22Rv1 (cell line): ENCODE measurements at regions not wholly inside any gene's neighbourhood (a gene's known extent, or its start where the extent isn't known, plus 50 kb on each side); places are given as distances from the start of the nearest gene placed in this dataset.

Source experiments
- H3K27ac ChIP-seq: fragments of 450-650 bp; 2 replicates; pipeline ENCODE4 v1.5.1; 2017
- ZFX ChIP-seq: fragments of 450-650 bp; IDR thresholded peaks from 2 replicates; pipeline ENCODE4 v1.6.1; 2017; ENCODE audit warnings: antibody characterized with exemption, borderline replicate concordance
- TF ChIP-seq, protein P1 (sequence below): fragments of 450-650 bp; IDR thresholded peaks from 2 replicates; pipeline ENCODE4 v1.5.1; 2017; ENCODE audit warnings: mild to moderate bottlenecking

DNA sequence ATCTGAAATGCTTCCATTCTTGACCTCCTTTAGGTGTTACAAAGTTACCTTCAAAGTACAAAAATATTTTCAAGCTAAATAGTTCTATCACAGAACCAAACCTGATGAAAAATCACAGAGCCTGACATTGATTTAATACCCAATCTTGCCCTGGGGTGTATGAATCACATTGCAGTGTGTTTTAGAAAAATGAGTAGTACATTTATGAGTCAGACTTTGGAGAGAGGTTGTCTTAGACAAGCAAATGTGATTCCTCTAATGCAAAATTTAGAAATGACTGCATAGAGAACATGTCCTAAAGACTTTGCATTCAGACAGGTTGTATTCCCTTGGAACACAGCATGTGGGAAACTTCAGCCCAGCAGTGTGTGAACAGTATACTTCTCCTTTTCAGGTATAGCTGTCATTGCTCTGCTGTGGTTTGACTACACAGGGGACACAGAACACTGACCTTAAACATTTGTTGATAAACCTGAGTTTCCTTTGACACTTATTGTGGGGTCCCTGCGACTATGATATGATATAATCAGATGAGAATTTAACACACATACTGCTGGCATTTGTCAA, 972.1 kb downstream of the JRKL start:
- no peak for TF ChIP-seq ZFX
- TF ChIP-seq, protein P1, sequence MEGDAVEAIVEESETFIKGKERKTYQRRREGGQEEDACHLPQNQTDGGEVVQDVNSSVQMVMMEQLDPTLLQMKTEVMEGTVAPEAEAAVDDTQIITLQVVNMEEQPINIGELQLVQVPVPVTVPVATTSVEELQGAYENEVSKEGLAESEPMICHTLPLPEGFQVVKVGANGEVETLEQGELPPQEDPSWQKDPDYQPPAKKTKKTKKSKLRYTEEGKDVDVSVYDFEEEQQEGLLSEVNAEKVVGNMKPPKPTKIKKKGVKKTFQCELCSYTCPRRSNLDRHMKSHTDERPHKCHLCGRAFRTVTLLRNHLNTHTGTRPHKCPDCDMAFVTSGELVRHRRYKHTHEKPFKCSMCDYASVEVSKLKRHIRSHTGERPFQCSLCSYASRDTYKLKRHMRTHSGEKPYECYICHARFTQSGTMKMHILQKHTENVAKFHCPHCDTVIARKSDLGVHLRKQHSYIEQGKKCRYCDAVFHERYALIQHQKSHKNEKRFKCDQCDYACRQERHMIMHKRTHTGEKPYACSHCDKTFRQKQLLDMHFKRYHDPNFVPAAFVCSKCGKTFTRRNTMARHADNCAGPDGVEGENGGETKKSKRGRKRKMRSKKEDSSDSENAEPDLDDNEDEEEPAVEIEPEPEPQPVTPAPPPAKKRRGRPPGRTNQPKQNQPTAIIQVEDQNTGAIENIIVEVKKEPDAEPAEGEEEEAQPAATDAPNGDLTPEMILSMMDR, result no peak

DNA sequence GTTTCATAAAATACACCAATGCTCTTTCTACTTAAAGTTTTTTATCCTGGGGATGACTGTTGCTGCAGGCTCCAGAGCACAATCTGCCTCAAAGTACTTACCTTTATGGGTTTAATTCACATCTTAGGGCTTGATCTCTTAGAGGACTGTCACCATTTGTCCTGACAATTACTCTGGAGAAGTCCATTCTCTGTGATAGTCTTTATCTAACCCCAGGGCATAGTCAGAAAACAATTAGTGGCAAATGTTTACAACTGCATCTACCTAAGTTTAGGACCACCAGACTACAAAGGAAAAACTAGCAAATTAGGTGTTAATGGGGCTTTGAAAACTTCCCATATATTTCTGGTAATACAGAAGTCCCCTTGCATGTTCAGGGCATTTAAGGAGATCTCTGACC, 973.5 kb downstream of the JRKL start:
- H3K27ac ChIP-seq, result no peak overlapping the region
- TF ChIP-seq, protein P1, result no peak
- TF ChIP-seq ZFX, result no peak

More for the DNA sequence above, 972.1 kb downstream of the JRKL start:
- H3K27ac ChIP-seq, result no peak overlapping the region

DNA sequence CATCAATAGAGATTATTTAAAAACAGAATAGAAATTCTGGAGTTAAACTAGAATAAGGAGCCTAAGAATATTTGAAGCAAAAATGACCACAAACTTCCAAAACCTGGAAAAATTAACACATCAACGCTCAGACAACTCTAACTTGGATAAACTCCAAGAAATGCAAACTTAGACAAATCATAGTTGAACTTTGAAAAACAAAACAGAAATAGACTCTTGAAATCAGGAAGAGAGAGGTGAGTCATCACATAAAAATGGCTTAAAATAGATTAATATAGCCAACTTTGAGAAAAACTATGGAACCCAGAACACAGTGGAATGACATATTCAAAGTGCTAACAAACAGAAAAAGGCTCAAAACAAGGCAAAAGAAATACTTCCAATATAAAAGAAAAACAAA, 974.2 kb downstream of the JRKL start:
- TF ChIP-seq ZFX, result no peak
- TF ChIP-seq, protein P1, result no peak
- no peak overlapping the region for H3K27ac ChIP-seq

DNA sequence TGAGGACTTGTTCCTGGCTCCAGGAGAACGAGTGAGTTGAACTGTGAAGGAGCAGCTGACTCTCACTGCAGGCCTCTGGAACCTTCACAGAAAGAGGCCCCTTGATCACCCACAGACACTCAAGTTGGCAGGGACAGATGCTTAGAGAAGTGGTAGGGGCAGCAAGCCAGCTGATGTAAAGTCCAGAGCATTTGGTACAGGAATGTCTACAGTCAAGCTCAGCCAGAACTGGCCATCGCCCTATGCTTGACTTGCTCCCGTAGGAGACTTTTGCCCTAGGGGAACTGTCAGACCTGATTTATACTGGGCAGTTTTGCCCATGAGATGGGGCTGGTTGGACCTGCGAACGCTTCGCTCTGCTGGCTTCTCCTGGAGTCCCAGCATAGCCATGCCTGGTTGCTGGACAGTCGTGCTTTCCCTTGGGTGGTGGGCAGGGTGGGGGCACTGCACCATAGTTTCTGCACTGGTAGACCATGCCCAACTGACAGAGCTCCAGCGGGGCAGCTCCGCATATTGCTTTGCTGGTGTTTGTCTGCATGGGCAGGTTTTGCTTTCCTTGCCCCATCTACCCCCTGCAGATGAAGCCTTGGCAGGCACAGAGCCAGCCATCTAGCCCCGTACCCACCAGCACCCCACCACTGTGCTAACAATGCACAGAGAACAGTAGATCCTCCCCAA, 977.7 kb downstream of the JRKL start:
- TF ChIP-seq ZFX, result no peak
- TF ChIP-seq, protein P1, result no peak

DNA sequence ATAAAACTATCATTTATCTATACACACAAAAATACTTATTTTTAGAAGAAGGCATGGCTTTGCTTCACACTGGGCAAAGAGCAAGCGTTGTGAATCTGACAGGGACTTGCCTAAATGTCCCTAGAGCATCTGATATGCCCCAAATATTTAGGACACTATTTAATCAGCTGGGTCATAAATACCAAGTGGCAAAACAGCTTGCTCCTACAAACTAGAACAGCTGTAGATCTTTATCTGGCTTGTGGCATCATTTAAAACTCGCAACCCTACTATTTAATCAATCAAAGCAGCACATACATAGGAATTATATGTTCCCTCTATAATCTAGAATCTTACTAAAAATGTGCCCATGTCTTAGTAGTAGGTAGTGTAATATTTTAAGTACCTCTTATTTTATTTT, 999.5 kb downstream of the JRKL start:
- H3K27ac ChIP-seq, result no peak overlapping the region
- TF ChIP-seq ZFX, result no peak
- TF ChIP-seq, protein P1, result no peak

More for the DNA sequence above, 977.7 kb downstream of the JRKL start:
- no peak overlapping the region for H3K27ac ChIP-seq

DNA sequence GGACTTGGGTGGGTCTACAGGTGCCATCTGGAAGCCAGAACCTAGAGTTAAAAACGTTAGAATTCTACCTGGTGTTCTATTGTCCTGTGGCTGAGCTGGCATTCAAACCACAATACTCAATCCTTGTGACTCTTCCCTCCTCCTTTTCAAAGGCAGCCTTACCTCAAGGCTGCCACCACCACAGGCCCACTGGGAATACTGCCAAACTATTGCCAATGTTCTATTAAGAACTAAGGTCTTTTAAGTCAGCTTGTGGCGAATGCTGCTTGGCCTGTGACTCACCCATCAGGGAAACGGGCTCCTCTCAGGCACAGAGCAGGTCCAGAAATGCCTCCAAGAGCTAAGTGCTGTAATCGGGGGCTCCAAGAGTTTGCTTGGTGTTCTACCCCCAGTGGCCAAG, 1008.4 kb downstream of the JRKL start:
- TF ChIP-seq, protein P1, result no peak
- no peak for TF ChIP-seq ZFX
- H3K27ac ChIP-seq, result no peak overlapping the region

DNA sequence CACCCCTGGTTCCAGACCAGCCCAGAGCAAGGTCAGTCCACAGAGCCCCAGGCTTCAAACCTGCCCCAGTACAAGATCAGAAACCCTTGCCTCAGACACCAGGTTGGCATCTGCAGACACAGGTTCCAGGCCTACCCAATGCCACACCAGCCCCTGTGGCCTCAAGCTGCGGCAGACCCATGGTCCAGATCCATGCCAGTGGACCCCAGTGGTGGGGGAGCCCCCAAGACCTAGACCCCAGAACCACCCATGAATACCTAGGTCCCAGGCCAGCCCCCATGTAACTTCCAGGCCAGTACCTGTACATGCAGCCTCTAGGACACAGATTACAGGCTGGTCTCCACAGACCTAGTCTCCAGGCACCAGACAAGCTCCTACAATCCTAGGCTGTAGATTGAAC, 1019.3 kb downstream of the JRKL start:
- TF ChIP-seq, protein P1, result no peak
- TF ChIP-seq ZFX, result no peak
- H3K27ac ChIP-seq, result no peak overlapping the region
